ENCODE measurements at regions not wholly inside any gene's neighbourhood (a gene's known extent, or its start where the extent isn't known, plus 50 kb on each side); places are given as distances from the start of the nearest gene placed in this dataset.
A peak's percentile ranks its signal among the peaks of the same experiment; 100 is the strongest.

- H3K4me3 ChIP-seq (ENCODE audit: low read depth, low read length): no peak overlapping the region
- no peak for TF ChIP-seq MAX (IDR thresholded peaks at IDR 0.05; ENCODE audit: low read depth, low read length)
- TF ChIP-seq CTCF (IDR thresholded peaks at IDR 0.05; ENCODE audit: low read depth, low read length): no peak
- no peak for TF ChIP-seq MYC (IDR thresholded peaks at IDR 0.05; ENCODE audit: low read depth, low read length)
- no peak for TF ChIP-seq POLR2A (IDR thresholded peaks at IDR 0.05; ENCODE audit: extremely low read depth, insufficient read length)
- peak; percentile 49 for DNase-seq (ENCODE audit: low read depth)
Observed at GRCh38 chr9:7988644-7989280, 189.2 kb upstream of the DMAC1 start.

- no peak for TF ChIP-seq MAX (IDR thresholded peaks at IDR 0.05; ENCODE audit: low read depth, low read length)
- no peak overlapping the region for H3K4me3 ChIP-seq (ENCODE audit: low read depth, low read length)
- DNase-seq (ENCODE audit: low read depth): no peak
Observed at GRCh38 chr9:7984692-7985091, 185.1 kb upstream of the DMAC1 start.

- TF ChIP-seq MAX (IDR thresholded peaks at IDR 0.05; ENCODE audit: low read depth, low read length) (no peak), POLR2A (IDR thresholded peaks at IDR 0.05; ENCODE audit: extremely low read depth, insufficient read length) (no peak), CTCF (IDR thresholded peaks at IDR 0.05; ENCODE audit: low read depth, low read length) (no peak), MYC (IDR thresholded peaks at IDR 0.05; ENCODE audit: low read depth, low read length) (no peak)
- DNase-seq (ENCODE audit: low read depth): no peak
- no peak overlapping the region for H3K4me3 ChIP-seq (ENCODE audit: low read depth, low read length)
Observed at GRCh38 chr9:7984203-7984602, 184.6 kb upstream of the DMAC1 start.

- DNase-seq (ENCODE audit: low read depth): no peak
- H3K4me3 ChIP-seq (ENCODE audit: low read depth, low read length): no peak overlapping the region
- TF ChIP-seq POLR2A (IDR thresholded peaks at IDR 0.05; ENCODE audit: extremely low read depth, insufficient read length): no peak
- no peak for TF ChIP-seq MYC (IDR thresholded peaks at IDR 0.05; ENCODE audit: low read depth, low read length)
- no peak for TF ChIP-seq CTCF (IDR thresholded peaks at IDR 0.05; ENCODE audit: low read depth, low read length)
- no peak for TF ChIP-seq MAX (IDR thresholded peaks at IDR 0.05; ENCODE audit: low read depth, low read length)
Observed at GRCh38 chr9:7983490-7983889, 183.9 kb upstream of the DMAC1 start.

GRCh38 chr9:7982907-7983306 lies 183.3 kb upstream of the DMAC1 start:
- TF ChIP-seq MYC (IDR thresholded peaks at IDR 0.05; ENCODE audit: low read depth, low read length) (no peak), CTCF (IDR thresholded peaks at IDR 0.05; ENCODE audit: low read depth, low read length) (no peak), MAX (IDR thresholded peaks at IDR 0.05; ENCODE audit: low read depth, low read length) (no peak), POLR2A (IDR thresholded peaks at IDR 0.05; ENCODE audit: extremely low read depth, insufficient read length) (no peak)
- no peak for DNase-seq (ENCODE audit: low read depth)
- H3K4me3 ChIP-seq (ENCODE audit: low read depth, low read length): no peak overlapping the region

GRCh38 chr9:7980691-7981289 lies 181.2 kb upstream of the DMAC1 start:
- no peak overlapping the region for H3K4me3 ChIP-seq (ENCODE audit: low read depth, low read length)
- no peak for DNase-seq (ENCODE audit: low read depth)
- TF ChIP-seq MAX (IDR thresholded peaks at IDR 0.05; ENCODE audit: low read depth, low read length) (no peak), MYC (IDR thresholded peaks at IDR 0.05; ENCODE audit: low read depth, low read length) (no peak), POLR2A (IDR thresholded peaks at IDR 0.05; ENCODE audit: extremely low read depth, insufficient read length) (no peak), CTCF (IDR thresholded peaks at IDR 0.05; ENCODE audit: low read depth, low read length) (no peak)

All from NB4 (cell line).